ENCODE measurements at regions not wholly inside any gene's neighbourhood (a gene's known extent, or its start where the extent isn't known, plus 50 kb on each side); places are given as distances from the start of the nearest gene placed in this dataset.

DNA sequence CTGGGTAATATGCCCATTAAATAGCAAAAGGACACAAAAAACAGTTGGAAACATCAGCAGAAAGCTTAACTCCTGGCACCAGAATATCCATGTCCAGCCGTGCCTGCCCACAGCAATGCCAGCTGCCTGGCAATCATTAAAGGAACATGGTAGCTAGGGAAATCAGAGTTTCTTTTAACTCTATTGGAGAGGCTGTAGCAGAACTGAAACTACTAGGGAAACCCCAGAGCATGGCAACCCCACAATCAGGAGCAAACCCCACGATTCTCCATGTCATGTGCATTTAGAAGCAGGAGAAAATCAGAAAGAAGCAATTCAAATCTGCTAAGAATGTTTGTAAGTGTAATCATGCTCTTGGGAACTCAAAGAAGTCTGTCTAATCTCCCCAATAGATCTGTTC lies 409.0 kb upstream of the SMIM21 start:
- no peak for DNase-seq

DNA sequence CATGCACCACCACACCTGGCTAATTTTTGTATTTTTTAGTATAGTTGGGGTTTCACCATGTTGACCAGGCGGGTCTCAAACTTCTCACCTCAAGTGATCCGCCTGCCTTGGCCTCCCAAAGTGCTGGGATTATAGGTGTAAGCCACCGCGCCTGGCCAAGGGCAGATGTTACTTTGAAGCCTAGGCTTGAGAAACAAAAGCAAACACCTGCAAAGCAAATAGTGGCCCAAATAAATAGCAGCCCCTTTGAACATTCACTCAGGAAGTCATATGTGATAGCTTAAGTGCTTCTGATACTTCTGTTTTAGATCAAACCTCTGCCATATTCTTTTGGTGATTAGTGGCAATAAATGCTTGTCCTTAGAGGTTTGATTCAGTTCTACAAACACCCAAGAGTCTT lies 404.5 kb upstream of the SMIM21 start:
- no peak for DNase-seq

DNA sequence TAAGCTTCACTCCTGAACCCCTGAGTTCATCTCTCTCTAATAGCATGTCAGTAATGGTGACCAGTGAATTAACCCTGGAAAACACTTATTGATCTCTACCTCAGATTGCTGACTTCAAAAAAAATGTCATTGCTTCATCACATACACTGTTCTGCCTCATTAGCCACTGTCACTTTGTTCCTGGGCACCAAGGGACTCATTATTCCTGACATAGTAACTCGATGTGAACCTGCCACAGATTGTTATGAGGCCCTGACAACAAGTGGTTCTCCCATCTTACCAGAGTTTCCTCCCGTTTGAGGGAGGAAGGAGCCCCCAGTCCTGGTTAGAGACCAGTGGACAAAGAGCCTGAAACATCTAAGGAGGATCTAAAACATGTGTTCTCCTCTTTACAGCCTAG lies 403.3 kb upstream of the SMIM21 start:
- DNase-seq = no peak

DNA sequence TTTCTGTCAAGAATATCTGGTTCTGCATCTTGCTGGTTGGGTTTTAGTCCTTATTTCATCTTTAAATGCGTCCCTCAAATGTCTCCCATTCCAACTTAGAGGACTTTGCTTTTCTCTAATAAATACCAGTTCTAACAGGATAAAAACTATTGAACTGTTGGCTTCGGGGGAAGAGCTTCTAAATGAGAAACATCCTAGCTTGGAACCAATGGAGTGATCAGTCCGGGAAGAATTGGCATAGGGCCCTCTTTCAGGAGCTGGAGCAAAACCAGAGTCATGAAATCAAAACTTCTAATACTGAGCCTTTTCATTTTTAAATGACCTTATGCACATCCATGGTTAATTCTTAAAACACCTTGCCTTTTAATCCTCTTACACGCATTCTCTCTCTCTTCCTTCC lies 401.6 kb upstream of the SMIM21 start:
- no peak for DNase-seq

DNA sequence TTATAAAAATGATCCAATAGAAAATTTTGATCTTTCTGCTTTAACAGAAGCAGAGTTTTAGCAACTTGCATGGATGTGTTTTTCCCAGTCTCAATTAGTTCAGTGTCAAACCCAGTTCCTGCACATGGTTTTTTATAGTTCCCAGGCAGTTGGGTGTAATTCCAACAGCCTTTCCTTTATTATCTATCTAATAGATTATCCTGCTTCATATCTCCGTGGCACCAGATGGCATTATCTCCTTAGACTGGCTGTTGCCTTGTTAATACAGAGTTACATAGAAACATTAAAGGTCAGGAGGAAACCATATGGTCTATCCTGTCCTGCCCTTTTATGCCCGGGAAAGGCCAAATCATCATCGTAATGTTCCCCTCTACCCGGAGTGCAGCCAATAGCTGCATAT lies 400.9 kb upstream of the SMIM21 start:
- no peak for DNase-seq

DNA sequence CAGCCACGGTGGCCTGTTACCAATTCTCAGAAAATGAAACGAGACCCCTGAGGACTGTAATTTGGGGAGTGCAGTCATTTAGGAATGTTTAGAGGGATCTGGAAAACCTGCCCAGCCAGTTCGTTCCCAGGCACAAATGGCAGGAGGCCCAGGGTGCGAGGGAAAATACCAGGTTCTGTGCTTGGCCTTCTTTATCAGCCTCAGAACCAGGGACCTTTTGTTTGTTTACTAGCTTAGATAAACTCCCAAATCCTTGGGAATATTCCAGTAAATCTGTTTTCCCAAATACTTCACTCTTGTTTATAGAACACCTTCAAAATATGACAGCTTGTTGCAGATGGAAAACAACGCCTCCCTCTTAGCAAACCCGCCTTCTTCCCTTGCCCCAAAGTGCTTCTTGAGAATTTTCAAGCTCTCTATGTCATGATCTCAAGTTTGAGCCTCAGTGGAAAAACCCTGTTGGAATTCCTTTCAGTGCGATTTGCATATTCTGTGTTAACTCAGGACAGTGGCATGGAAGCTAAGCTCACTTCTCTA lies 400.3 kb upstream of the SMIM21 start:
- DNase-seq = no peak

DNA sequence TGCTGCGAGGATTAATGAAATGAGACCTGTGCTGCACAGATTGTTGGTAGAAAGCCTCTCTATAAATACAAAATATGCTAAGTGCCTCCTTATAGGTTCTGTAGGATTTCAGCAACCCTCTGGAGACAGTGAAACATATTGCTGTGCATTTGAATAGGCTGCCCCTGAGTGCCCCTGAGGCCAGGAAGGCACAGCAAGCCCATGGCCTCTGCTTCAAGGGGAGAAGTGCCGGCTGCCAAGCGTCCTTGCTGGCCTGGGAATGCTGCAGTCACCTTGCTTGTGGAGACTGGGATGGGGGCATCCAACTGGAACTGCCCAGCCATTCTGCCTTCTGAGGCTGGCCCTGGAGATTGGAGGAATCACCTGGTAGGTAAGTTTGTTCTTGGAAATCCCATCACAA lies 397.2 kb upstream of the SMIM21 start:
- no peak for DNase-seq

DNA sequence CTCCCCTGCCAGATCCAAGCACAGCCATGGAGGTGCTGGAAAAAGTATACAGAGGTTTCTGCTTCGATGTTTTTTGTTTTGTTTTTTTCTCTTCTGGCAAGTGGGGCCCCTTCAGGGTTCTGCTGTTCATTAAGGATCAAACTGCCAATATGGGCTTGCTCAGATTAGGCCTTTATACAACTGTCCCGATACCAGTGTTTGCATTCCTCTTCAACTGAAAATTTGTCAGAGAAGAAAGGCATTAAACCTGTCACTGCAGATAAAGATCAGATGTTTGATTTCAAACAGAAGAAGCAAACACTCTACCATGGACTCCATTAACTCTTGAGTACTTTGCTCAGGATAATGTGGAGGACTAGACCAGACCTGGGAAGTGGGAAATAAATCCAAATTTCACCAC lies 396.0 kb upstream of the SMIM21 start:
- DNase-seq = no peak

DNA sequence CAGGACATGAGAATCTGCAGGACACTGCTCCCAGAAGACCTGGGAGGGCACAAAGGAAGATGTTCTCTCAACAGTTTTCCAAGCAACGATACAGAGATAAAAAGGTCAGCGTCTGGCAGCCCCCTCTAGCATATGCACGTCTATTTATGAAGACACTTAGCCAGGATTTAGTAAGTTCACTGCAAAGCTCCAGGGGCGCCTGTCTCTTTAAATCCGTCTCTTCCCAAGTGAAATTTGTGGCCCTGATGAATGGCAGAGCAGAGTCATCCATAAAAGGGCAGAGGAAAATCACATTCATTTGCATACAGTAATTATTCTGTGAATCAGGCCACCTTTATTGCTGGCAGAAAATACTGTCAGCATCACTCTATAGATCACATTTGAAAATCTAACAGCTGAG lies 390.9 kb upstream of the SMIM21 start:
- no peak for DNase-seq

DNA sequence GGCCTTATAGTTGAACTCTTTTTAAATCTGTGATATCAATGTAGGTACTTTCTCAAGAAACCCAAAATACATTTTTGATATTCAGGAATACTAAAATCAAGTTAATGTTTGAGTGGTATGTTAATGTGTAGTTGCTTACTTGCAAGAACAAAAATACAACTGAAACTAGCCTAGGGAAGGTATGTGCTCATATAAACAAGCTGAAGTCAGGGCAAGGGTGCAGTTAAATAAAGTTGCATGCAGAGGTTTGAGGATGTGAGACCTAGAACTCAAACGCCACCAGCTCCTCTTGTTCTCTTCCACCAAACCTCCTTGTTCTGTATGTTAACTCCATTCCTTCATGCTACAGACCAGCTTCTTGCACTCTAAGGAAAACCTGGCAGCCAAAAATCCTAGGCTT lies 388.3 kb upstream of the SMIM21 start:
- no peak for DNase-seq

DNA sequence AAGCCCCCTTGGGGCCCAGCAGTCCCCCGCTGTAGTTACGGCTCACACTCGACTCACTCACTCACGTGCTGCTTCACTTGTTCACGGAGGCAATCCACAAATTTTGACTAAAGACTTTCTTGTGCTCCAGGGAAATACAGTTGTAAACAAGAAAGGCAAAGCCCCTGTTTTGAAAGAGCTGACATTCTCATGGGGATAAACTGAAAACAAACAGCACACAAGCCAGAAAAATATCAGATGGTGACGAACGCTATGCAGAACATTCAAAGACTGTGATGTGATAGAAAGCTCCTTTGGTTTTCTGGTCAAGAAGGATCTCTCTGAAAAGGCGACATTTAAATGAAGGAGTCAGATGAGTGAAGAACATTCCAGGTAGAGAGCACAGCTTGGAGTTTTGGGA lies 385.3 kb upstream of the SMIM21 start:
- no peak for DNase-seq

DNA sequence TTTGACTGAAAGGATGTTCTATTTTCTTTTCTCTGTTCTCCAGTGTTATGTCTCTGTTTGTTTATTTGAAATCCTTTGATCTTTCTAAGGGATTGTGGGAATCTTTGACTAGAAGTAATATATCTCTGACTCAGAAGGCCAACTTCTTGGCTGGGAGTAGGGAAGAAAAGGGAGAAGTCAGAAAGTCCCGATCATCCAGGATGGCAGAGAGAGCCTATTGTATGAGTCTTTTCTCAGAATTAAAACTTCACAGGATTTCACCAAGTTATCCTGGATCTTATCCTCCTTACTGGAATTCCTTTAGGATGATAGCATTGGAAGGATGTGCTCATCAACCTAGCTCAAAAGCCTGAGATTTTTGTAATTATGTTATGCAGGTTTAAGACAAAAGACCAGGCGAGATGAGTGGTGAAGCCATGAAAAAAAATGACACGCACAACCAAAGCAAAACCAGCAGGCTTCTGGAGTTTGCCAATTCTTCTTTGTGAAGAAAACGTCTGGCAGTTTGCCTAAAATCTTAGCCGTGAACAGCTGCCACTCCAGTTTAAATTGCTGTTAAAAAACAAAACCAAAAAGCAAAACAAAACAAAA lies 383.6 kb upstream of the SMIM21 start:
- no peak for DNase-seq

DNA sequence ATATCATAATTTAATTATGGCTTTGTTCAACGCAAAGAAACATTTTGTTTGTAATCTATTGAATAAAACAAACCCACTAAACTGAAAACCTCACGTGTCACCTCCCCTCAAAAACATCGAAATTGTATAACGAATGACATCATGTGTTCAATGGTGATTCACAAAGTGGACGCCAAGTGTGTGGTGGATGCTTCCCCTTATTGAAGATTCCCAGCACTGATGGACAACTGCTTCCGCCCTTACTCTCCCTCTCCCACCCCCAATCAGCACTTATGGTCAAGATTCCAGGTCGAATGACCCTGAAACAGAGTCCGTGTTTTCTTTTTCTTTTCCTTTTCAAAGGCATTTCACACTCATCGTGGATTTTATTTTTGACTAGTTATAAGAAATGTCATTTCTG lies 383.0 kb upstream of the SMIM21 start:
- no peak for DNase-seq

DNA sequence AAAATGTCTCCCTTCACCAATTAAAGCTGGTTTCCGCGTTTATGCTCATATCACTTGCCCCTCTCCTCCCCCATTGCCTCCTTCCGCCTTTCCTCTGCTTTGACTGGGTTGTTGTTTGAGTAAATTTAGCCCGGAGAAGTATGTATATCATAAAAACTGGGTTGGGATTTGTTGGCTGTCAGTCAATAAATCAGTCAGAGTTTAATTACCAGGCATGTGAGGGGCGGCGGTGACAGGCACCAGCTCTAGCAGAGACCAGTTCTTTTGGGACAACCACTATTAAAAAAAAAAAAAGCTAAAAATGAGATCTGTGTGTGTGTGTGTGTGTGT lies 382.4 kb upstream of the SMIM21 start:
- DNase-seq = no peak

DNA sequence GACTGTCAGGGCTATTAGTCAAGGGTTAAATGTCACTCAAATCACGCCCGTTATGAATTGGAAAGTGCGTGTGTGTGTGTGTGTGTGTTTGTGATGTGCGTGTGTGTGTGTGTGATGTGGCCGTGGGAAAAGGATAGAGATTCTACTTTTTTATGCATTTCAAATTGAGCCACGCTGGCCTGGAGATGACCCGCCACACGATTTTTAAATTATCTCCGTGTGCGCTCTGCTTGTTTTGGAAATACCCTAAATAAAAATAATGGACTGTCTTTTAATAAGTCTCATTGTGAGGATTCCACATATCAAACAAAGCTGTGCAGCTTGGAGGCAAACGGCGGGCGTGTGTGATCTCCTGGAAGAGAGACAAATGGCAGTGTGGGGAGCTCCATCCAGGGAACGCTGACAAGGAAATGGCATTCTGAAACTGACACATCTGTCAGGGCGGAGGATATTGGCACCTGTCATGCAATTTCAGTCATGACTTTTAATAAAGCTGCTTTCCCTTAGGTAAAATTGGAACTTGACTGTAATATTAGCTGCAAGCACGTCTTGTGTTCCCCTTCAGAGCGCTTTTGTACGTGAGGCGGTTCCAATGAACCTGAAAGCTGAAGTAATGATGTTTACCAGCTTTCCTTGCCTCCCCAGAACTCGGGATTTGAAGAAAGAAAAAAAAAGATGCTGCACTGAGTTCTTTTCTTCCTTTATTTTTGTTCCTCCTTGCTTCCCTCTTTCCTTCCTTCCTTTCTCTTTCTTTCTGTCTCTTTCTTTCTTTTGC lies 381.8 kb upstream of the SMIM21 start:
- DNase-seq = no peak

DNA sequence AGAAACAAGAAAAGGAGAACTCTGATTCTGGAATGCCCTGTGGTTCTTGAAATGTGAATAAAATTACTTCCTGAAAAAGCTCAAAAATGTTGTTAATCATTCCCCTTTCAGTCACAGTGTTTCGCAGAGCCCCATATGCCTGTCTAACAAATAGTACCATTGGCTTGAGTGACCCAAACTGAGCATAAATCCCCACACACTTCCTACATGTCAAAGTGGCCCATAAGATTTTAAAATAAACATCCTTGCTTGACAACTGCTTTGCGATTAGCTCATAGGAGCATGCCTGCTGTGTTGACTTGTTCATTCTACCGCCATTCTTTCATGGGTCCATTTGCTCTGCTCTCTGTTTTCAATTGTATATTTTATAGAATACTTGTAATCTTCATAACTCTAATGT lies 377.8 kb upstream of the SMIM21 start:
- DNase-seq = no peak

DNA sequence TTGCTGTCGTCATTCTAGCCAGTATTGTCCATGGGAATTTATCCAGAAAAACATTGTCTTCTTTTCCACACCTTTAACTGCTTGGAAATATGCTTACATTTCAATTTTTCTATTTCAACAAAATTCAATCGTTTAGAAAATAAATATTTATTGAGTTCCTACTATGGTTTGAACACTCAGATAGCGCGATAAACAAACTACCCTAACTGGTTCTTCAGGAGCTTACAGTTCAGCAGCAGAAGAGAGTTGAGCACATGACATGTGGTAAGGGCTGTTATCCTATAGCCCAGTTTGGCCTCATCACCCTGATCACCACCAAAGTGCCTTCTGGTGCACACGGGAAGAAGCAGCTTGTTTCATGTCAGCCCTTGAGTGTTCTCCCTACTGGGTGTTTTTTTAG lies 375.2 kb upstream of the SMIM21 start:
- DNase-seq = no peak

DNA sequence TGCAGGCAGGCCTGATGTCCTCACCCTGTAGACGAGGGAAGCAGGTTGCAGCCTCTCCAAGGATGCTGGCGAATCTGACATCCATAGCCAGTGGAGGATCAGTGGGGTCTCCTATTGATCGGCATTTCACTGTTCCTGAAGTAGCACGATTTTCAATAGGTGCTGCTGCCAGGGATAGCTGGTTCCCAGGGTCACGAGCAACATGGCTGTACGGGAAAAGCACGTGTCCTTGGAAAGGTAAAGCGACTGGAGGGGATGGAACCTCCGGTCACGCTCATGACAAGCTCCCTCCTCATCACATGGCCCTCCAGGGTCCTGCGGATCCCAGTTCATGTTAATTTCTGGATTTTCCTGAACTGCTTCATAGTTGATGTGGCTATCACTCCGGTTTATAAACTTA lies 373.7 kb upstream of the SMIM21 start:
- no peak for DNase-seq

DNA sequence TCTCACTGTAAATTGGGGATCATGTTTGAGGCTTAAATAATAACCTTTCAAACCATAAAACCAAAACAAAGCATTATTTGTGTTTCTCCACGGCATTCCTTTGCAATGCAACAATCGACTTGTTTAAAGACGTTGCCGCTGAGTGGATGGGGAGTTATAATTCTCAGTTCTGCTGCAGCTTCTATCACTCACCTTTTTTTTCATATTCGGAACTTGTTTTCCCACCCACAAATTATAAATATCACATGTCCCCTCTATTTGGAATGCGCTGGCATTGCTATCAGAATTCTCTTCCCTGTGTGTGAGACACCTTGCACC lies 372.8 kb upstream of the SMIM21 start:
- no peak for DNase-seq

DNA sequence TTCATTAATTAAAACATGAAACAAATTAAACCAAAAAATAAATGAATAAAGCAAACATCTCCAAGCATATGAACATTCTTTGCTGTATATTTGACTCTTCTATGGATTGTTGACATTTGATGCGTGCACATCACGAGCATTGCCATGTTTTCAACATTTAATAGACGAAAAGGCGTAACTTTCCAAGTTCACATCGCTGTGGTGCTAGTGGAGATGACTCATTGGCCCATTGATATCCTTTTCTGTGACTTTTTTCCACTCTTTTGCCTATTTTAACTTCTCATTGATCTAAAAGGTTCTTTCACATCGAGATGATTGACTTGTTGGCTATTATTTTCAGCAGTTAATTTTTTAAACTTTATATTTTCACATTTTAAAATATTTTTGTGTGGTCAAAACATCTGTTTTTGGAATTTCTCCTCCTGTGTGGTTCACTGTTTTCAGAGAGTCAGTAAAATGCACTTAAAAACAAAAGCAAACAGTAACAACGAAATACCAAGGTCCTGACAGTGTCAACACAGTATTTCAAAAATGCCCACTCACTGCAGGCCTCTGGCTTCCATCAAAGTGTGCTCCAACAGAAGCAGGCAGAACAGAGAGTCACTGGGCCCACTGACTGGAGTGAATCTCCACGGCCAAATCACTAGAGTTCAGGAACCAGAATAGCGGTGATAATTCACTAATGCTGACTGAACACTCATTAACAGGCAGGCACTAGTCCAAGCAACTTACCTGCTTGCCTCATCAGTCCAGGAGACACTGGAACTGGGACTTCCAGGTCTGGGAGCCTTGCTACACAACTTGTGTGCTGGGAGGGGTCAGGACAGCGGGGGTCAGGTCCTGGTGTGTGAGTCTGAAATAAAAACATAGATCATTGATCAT lies 372.2 kb upstream of the SMIM21 start:
- no peak for DNase-seq

DNA sequence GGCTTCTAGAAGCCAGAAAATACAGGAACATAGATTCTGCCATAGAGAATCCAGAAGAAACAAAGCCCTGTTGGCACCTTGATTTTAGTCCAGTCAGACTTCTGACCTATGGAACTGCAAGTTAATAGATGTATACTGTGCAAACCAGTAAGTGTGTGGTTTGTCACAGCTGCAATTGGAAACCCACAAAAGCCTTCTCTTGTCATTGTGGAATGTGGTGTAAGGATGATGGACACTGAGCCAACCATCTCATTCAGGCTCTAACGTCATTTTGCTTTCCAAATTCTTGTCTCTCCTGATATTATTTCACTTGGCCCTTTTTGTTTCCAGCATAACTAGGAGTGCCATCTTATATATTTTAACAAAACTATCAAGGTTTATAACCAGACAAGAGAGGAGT lies 369.5 kb upstream of the SMIM21 start:
- no peak for DNase-seq

DNA sequence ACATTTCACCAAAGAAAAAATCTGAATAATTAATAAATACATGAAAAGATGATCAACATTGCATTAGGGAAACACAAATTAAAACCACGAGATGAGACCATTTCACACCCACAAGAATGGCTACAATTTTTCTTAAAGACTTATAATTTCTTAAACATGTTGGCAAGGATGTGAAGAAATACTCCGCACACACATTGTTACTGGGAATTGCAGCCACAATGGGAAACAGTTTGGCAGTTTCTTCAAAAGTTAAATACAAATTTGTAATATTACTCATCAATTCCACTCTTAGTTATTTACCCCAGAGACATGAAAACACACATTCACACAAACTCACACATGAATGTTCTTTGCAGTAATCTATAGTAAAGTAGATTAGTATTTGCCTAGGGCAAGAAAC lies 363.3 kb upstream of the SMIM21 start:
- DNase-seq = no peak

DNA sequence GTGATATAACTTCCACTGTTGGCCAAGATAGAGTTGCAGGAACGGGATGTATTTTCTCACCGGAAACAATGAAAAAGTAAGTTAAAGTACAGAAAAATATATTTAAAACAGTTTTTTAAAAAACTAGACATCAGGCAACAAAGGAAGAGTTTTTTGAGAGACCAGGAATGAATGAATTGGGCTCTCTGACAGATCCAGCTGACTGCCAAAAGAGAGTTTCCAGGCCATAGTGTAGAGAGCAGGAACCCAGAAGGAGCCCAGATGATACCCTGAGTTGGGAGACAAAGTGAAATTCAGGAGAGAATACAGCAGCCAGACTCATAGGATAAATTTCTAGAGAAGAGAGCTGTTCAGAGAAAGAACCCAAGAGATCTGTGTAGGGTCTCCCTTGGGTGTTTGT lies 362.6 kb upstream of the SMIM21 start:
- no peak for DNase-seq

DNA sequence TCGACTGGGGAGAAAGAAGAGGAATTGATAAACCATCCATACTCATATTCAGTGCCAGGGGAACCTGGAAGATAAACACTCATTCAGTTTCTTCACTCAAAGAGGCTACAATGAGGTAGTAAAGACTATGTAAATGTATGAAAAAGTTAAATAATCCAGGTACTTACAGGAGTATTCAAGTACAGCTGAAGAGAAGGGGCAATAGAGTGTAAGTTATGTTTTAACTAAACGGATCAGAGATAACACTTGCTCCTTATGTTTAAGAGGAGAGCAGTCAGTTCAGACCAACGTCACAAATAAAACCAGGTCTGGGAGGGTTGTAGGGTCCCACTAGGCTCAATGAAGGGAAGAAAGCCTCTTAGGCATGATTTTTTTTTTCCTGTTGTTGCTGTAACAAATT lies 358.3 kb upstream of the SMIM21 start:
- DNase-seq = no peak
